SU-DHL-6 (cell line): ENCODE measurements at regions not wholly inside any gene's neighbourhood (a gene's known extent, or its start where the extent isn't known, plus 50 kb on each side); places are given as distances from the start of the nearest gene placed in this dataset.

Source experiments
- EZH2phosphoT487 ChIP-seq: fragments of 200-600 bp; sonication (generic), shearing (Covaris generic); conservative IDR thresholded peaks from 2 replicates; pipeline ENCODE4 v1.6.1; 2018; ENCODE audit warnings: mild to moderate bottlenecking, antibody characterized with exemption, low read length, moderate library complexity, mixed read lengths
- TF ChIP-seq, protein P1 (sequence below): fragments of 200-600 bp; sonication (generic); IDR thresholded peaks from one replicate; pipeline ENCODE4 v1.5.1; 2017; ENCODE audit warnings: antibody characterized with exemption, mild to moderate bottlenecking, low read length, moderate library complexity; ENCODE audit not compliant: insufficient read depth, poor library complexity, severe bottlenecking

DNA sequence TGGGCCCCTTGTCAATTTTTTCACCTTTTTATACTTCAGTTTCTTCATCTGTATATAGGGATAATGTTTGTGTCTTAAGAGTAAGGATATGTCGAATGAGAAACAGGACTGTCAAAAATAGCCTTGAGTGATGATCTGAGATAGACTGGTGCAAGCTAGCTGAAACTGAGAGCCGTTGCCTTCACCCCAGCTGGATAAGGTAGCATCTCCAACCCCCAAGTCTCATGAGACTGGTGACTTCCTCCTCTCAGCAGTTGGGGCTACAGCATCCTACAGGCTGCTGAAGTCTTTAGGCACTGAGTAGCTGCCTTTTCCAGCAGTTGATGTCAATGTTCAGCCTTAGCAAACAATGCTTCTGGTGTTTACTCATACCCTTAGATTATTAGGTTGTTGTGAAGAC, 330.2 kb downstream of the OSTF1 start:
- TF ChIP-seq, protein P1, sequence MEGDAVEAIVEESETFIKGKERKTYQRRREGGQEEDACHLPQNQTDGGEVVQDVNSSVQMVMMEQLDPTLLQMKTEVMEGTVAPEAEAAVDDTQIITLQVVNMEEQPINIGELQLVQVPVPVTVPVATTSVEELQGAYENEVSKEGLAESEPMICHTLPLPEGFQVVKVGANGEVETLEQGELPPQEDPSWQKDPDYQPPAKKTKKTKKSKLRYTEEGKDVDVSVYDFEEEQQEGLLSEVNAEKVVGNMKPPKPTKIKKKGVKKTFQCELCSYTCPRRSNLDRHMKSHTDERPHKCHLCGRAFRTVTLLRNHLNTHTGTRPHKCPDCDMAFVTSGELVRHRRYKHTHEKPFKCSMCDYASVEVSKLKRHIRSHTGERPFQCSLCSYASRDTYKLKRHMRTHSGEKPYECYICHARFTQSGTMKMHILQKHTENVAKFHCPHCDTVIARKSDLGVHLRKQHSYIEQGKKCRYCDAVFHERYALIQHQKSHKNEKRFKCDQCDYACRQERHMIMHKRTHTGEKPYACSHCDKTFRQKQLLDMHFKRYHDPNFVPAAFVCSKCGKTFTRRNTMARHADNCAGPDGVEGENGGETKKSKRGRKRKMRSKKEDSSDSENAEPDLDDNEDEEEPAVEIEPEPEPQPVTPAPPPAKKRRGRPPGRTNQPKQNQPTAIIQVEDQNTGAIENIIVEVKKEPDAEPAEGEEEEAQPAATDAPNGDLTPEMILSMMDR = no peak
- no peak for TF ChIP-seq EZH2phosphoT487
